ENCODE measurements at regions not wholly inside any gene's neighbourhood (a gene's known extent, or its start where the extent isn't known, plus 50 kb on each side); places are given as distances from the start of the nearest gene placed in this dataset.

DNA sequence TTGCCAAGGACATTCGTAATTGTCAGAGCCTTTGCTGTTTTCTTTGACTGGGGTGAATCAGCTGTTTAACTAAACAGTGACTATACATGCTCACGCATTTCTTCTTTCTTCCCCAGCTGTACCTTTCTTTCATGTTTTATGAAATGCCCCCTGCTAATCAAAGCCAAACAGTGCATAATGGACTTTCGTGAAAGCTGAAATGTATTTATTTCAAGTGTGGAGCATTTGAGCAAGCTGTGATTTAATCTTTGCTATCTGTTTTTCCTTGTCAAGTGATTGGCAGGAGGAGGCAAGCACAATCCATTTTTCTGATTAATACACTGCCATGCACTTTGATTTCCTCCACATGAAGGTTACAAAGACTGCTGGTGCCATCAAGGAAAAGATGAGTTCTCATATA is 831.7 kb upstream of the SPRY2 start:
- intact Hi-C loops (cut with micrococcal nuclease; ENCODE audit: unreplicated experiment) (loop anchor here (2.0 to 5.0 kb wide), 2 partner anchors 310 to 700 kb away; no protein-coding TSS in a partner anchor), in situ Hi-C loops (cut with MboI) (loop anchor here (10.0 kb wide), 1 partner anchor 1152 kb away; no protein-coding TSS in a partner anchor)
- H3K4me2 ChIP-seq (ENCODE audit: control insufficient read depth, insufficient read depth) = no peak overlapping the region
- H3K27me3 ChIP-seq (replicated peaks in 1 of 2; ENCODE audit: control insufficient read depth in 2 of 2, insufficient read depth in 2 of 2, low read length in 1 of 2) = no peaks in the 10 kb centered on the region
- H3K36me3 ChIP-seq (ENCODE audit: control insufficient read depth in 2 of 2, insufficient read depth in 2 of 2, low read length in 1 of 2) = no peaks in the 10 kb centered on the region
- no peaks in the 10 kb centered on the region for H3K9me3 ChIP-seq (replicated peaks; ENCODE audit: control insufficient read depth, insufficient read depth, low read length)
- no peak overlapping the region for H2AFZ ChIP-seq (ENCODE audit: control insufficient read depth, low read depth, low read length)
- FAIRE-seq (no peak), ATAC-seq (no peak), DNase-seq (ENCODE audit: low read depth, low spot score) (no peak)
- no peaks in the 10 kb centered on the region for H3K4me1 ChIP-seq (ENCODE audit: control insufficient read depth, insufficient read depth, low read length)
- H4K20me1 ChIP-seq (ENCODE audit: control insufficient read depth, insufficient read depth) = no peaks in the 10 kb centered on the region
- H3K79me2 ChIP-seq (ENCODE audit: control insufficient read depth, insufficient read depth, low read length) = no peaks in the 10 kb centered on the region
- no peak for TF ChIP-seq SRF (IDR thresholded peaks at IDR 0.05; ENCODE audit: low read depth in 2 of 2, low read length in 2 of 2)
- TF ChIP-seq PRDM15 (CRISPR knock-in tag; IDR thresholded peaks at IDR 0.05) = no peak
- ChIA-PET SMC1A (ENCODE audit: uncharacterized antibody, unreplicated experiment) (interaction anchor here (0.9 to 3.6 kb wide), 15 partner anchors 9 to 1814 kb away, joined by 3 to 39 read pairs (median 5); no protein-coding TSS in a partner anchor), RAD21 (ENCODE audit: unreplicated experiment) (interaction anchor here (1.1 to 2.8 kb wide), 5 partner anchors 173 to 1155 kb away, joined by 3 to 30 read pairs (median 5); no protein-coding TSS in a partner anchor), CTCF (interaction anchor here (0.6 to 3.5 kb wide), 12 partner anchors 8 to 1155 kb away, joined by 3 to 38 read pairs (median 4); no protein-coding TSS in a partner anchor), POLR2A (no interaction called here)
- 27% methylated on average over 3 of the region's 3 CpGs for WGBS (ENCODE audit: insufficient coverage, insufficient replicate concordance, low lambda C conversion rate, missing lambda C conversion rate)
- H3K4me3 ChIP-seq = no peak overlapping the region
- BruUV-seq (replicated peaks) = no TSS peak
- H3K27ac ChIP-seq (ENCODE audit: control insufficient read depth, insufficient read depth) = no peak overlapping the region
- H3K9ac ChIP-seq (ENCODE audit: control insufficient read depth, insufficient read depth, low read length) = no peak overlapping the region

Data from GM12878 (cell line).